ENCODE measurements at regions not wholly inside any gene's neighbourhood (a gene's known extent, or its start where the extent isn't known, plus 50 kb on each side); places are given as distances from the start of the nearest gene placed in this dataset.

DNA sequence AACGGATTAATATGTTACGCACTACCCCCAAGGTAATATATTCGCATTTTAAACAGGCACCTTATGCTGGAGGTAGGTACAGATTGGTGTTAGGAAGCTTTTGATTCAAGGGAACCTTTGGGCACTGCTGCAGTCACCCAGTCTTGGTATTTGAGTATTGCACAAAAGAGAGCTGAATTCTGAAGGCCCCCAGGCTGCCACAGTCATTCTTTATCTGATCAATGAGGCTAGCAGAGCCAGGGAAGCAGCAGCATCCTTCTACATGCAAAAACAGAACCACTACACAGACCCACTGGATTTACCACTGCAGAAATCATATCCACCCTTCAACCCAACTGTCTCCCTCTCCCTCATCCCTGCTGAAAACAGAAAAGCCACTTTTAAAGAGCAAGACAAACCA, 121.2 kb upstream of the GRIN3A start:
- Histone ChIP-seq H3K9me3 (ENCODE audit: control insufficient read depth, low read length) (no peaks in the 10 kb centered on the region), H3K27ac (no peak overlapping the region), H3K27me3 (ENCODE audit: control insufficient read depth, insufficient read depth, low read length) (no peaks in the 10 kb centered on the region), H3K36me3 (ENCODE audit: control insufficient read depth, insufficient read depth, low read length) (no peaks in the 10 kb centered on the region), H3K79me2 (no peaks in the 10 kb centered on the region), H3K9ac (no peak overlapping the region), H3K4me2 (ENCODE audit: low read length) (no peak overlapping the region), H2AFZ (no peak overlapping the region), H3K4me1 (no peaks in the 10 kb centered on the region), H3K4me3 (ENCODE audit: low read depth, low read length) (no peak overlapping the region)
- TF ChIP-seq CTCF (IDR thresholded peaks at IDR 0.05), result no peak

GRCh38 chr9:101858026-101858425, 119.6 kb upstream of the GRIN3A start:
- Histone ChIP-seq H3K27me3 (ENCODE audit: control insufficient read depth, insufficient read depth, low read length) (no peaks in the 10 kb centered on the region), H2AFZ (no peak overlapping the region), H3K4me2 (ENCODE audit: low read length) (no peak overlapping the region), H3K9ac (no peak overlapping the region), H3K36me3 (ENCODE audit: control insufficient read depth, insufficient read depth, low read length) (no peaks in the 10 kb centered on the region), H3K79me2 (no peaks in the 10 kb centered on the region), H3K4me3 (ENCODE audit: low read depth, low read length) (no peak overlapping the region), H3K27ac (no peak overlapping the region), H3K4me1 (no peaks in the 10 kb centered on the region), H3K9me3 (ENCODE audit: control insufficient read depth, low read length) (no peaks in the 10 kb centered on the region)
- no peak for TF ChIP-seq CTCF (IDR thresholded peaks at IDR 0.05)

GRCh38 chr9:101849102-101849707, 110.8 kb upstream of the GRIN3A start:
- Histone ChIP-seq H3K36me3 (ENCODE audit: control insufficient read depth, insufficient read depth, low read length) (no peaks in the 10 kb centered on the region), H3K9ac (no peak overlapping the region), H3K27me3 (ENCODE audit: control insufficient read depth, insufficient read depth, low read length) (no peaks in the 10 kb centered on the region), H3K9me3 (ENCODE audit: control insufficient read depth, low read length) (no peaks in the 10 kb centered on the region), H3K4me2 (ENCODE audit: low read length) (no peak overlapping the region), H3K4me3 (ENCODE audit: low read depth, low read length) (no peak overlapping the region), H3K4me1 (no peaks in the 10 kb centered on the region), H3K79me2 (no peaks in the 10 kb centered on the region), H3K27ac (no peak overlapping the region), H2AFZ (no peak overlapping the region)
- TF ChIP-seq CTCF (IDR thresholded peaks at IDR 0.05), result no peak

GRCh38 chr9:101848485-101848919, 110.1 kb upstream of the GRIN3A start:
- no peaks in the 10 kb centered on the region for H3K4me1 ChIP-seq
- no peaks in the 10 kb centered on the region for H3K36me3 ChIP-seq (ENCODE audit: control insufficient read depth, insufficient read depth, low read length)
- H3K27ac ChIP-seq, result no peak overlapping the region
- no peaks in the 10 kb centered on the region for H3K9me3 ChIP-seq (ENCODE audit: control insufficient read depth, low read length)
- H3K79me2 ChIP-seq, result no peaks in the 10 kb centered on the region
- H2AFZ ChIP-seq, result no peak overlapping the region
- no peaks in the 10 kb centered on the region for H3K27me3 ChIP-seq (ENCODE audit: control insufficient read depth, insufficient read depth, low read length)
- H3K9ac ChIP-seq, result no peak overlapping the region
- TF ChIP-seq CTCF (IDR thresholded peaks at IDR 0.05), result no peak
- H3K4me3 ChIP-seq (ENCODE audit: low read depth, low read length), result no peak overlapping the region
- no peak overlapping the region for H3K4me2 ChIP-seq (ENCODE audit: low read length)

DNA sequence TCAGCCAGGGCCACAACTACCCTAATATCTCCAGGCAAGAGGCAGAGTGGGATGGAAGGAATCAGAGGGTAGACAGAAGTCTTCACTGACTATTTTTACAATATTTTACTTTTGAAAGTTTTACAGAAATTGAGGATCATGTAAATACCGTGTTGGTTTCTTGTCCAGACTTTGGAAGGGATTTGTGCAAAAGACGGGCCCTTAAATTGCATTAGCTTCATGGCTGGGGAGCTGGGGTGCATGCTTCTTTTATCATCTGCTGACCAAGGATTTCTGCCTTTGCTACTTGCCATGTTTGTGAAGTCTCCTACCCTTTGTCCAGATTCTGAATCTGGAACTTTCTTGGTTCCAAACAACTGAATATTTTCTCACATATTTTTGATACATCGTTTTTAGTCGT, 107.7 kb upstream of the GRIN3A start:
- Histone ChIP-seq H3K27ac (no peak overlapping the region), H3K4me1 (no peaks in the 10 kb centered on the region), H3K9ac (no peak overlapping the region), H3K4me3 (ENCODE audit: low read depth, low read length) (no peak overlapping the region), H3K27me3 (ENCODE audit: control insufficient read depth, insufficient read depth, low read length) (no peaks in the 10 kb centered on the region), H3K9me3 (ENCODE audit: control insufficient read depth, low read length) (no peaks in the 10 kb centered on the region), H3K36me3 (ENCODE audit: control insufficient read depth, insufficient read depth, low read length) (no peaks in the 10 kb centered on the region), H2AFZ (no peak overlapping the region), H3K79me2 (no peaks in the 10 kb centered on the region), H3K4me2 (ENCODE audit: low read length) (no peak overlapping the region)
- no peak for TF ChIP-seq CTCF (IDR thresholded peaks at IDR 0.05)
